Parathyroid adenoma (tissue), 2 donors: ENCODE measurements at regions not wholly inside any gene's neighbourhood (a gene's known extent, or its start where the extent isn't known, plus 50 kb on each side); places are given as distances from the start of the nearest gene placed in this dataset.

Experiments
- H2AFZ ChIP-seq: fragments of 300-600 bp; sonication (generic); one replicate; pipeline ENCODE4 v1.7.0; 2017; ENCODE audit warnings: antibody characterized with exemption, mild to moderate bottlenecking
- H3K27ac ChIP-seq: fragments of 300-600 bp; sonication (generic); one replicate; pipeline ENCODE4 v1.7.0; 2017
- H3K27me3 ChIP-seq: fragments of 300-600 bp; sonication (generic); one replicate; pipeline ENCODE4 v1.7.0; 2017; ENCODE audit warnings: low read length; ENCODE audit not compliant: control insufficient read depth, insufficient read depth
- H3K36me3 ChIP-seq: fragments of 300-600 bp; sonication (generic); one replicate; pipeline ENCODE4 v1.7.0; 2017; ENCODE audit warnings: low read length; ENCODE audit not compliant: control insufficient read depth, insufficient read depth
- H3K4me1 ChIP-seq: fragments of 300-600 bp; sonication (generic); one replicate; pipeline ENCODE4 v1.7.0; 2017; ENCODE audit warnings: control low read depth
- H3K4me2 ChIP-seq: fragments of 300-600 bp; sonication (generic); one replicate; pipeline ENCODE4 v1.7.0; 2017; ENCODE audit warnings: low read length
- H3K4me3 ChIP-seq: fragments of 300-600 bp; sonication (generic); one replicate; pipeline ENCODE4 v1.7.0; 2017; ENCODE audit warnings: low read depth, low read length
- H3K79me2 ChIP-seq: fragments of 300-600 bp; sonication (generic); one replicate; pipeline ENCODE4 v1.7.0; 2017; ENCODE audit warnings: control low read depth
- H3K9ac ChIP-seq: fragments of 300-600 bp; sonication (generic); one replicate; pipeline ENCODE4 v1.7.0; 2017; ENCODE audit warnings: mild to moderate bottlenecking
- H3K9me3 ChIP-seq: fragments of 300-600 bp; sonication (generic); one replicate; pipeline ENCODE4 v1.7.0; 2017; ENCODE audit warnings: low read length; ENCODE audit not compliant: control insufficient read depth
- CTCF ChIP-seq: fragments of 300-600 bp; sonication (generic); IDR thresholded peaks from one replicate; pipeline ENCODE4 v1.7.0; 2017; ENCODE audit warnings: antibody characterized with exemption, mild to moderate bottlenecking
- donor health status: primary hyperparathyroidism.

- no peaks in the 10 kb centered on the region for H3K9me3 ChIP-seq
These were observed 54.4 kb upstream of the IQCM start for GRCh38 chr4:149870008-149870407.

GRCh38 chr4:149881744-149882143, 66.1 kb upstream of the IQCM start:
- Histone ChIP-seq H3K9ac (no peak overlapping the region), H3K4me1 (no peaks in the 10 kb centered on the region), H3K9me3 (no peaks in the 10 kb centered on the region), H3K27me3 (no peaks in the 10 kb centered on the region), H2AFZ (no peak overlapping the region), H3K4me2 (no peak overlapping the region), H3K36me3 (no peaks in the 10 kb centered on the region), H3K27ac (no peak overlapping the region), H3K79me2 (no peaks in the 10 kb centered on the region), H3K4me3 (no peak overlapping the region)
- no peak for TF ChIP-seq CTCF

More at GRCh38 chr4:149870008-149870407, 54.4 kb upstream of the IQCM start:
- H2AFZ ChIP-seq: no peak overlapping the region
- H3K4me1 ChIP-seq: no peaks in the 10 kb centered on the region
- H3K79me2 ChIP-seq: no peaks in the 10 kb centered on the region
- TF ChIP-seq CTCF: no peak
- no peaks in the 10 kb centered on the region for H3K36me3 ChIP-seq
- H3K4me2 ChIP-seq: no peak overlapping the region
- no peak overlapping the region for H3K9ac ChIP-seq
- H3K27me3 ChIP-seq: no peaks in the 10 kb centered on the region
- no peak overlapping the region for H3K27ac ChIP-seq
- H3K4me3 ChIP-seq: no peak overlapping the region

- TF ChIP-seq CTCF: no peak
- Histone ChIP-seq H3K36me3 (no peaks in the 10 kb centered on the region), H3K27me3 (no peaks in the 10 kb centered on the region), H3K4me3 (no peak overlapping the region), H3K4me2 (no peak overlapping the region), H3K9me3 (no peaks in the 10 kb centered on the region), H3K79me2 (no peaks in the 10 kb centered on the region), H2AFZ (no peak overlapping the region), H3K27ac (no peak overlapping the region), H3K9ac (no peak overlapping the region), H3K4me1 (no peaks in the 10 kb centered on the region)
These were observed 66.6 kb upstream of the IQCM start for GRCh38 chr4:149882251-149882650.

- no peak overlapping the region for H3K27ac ChIP-seq
These were observed 68.4 kb upstream of the IQCM start for GRCh38 chr4:149884046-149884445.

More at GRCh38 chr4:149884046-149884445, 68.4 kb upstream of the IQCM start:
- Histone ChIP-seq H3K9me3 (no peaks in the 10 kb centered on the region), H3K9ac (no peak overlapping the region), H3K4me3 (no peak overlapping the region), H3K4me2 (no peak overlapping the region), H3K4me1 (no peaks in the 10 kb centered on the region), H3K79me2 (no peaks in the 10 kb centered on the region), H3K27me3 (no peaks in the 10 kb centered on the region), H3K36me3 (no peaks in the 10 kb centered on the region), H2AFZ (no peak overlapping the region)
- TF ChIP-seq CTCF: no peak
